ENCODE measurements at regions not wholly inside any gene's neighbourhood (a gene's known extent, or its start where the extent isn't known, plus 50 kb on each side); places are given as distances from the start of the nearest gene placed in this dataset.

DNA sequence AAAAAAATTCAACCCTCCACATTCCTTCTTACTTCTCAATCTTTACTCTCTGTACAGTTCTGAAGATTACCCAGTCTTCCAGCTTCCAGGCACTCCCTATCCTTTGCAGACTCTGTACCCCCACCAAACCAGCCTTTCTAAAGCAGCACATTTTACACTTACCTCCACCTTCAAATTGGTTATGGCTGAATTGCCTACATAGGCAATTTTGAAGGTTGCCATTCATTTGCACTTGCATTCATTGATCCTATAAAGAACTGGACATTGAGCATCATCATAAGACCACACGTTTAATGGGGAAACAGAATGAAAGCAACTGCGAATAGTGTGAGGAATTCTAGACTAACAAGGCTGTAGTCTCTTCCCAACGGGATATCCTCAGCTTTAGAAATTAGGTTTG is 233.4 kb downstream of the TRIB2 start:
- no peak for TF ChIP-seq POLR2A (IDR thresholded peaks at IDR 0.05; ENCODE audit: low read depth, low read length)
- no peak for TF ChIP-seq POLR2AphosphoS5 (IDR thresholded peaks at IDR 0.05; ENCODE audit: low read depth, low read length)
- TF ChIP-seq TAF1 (IDR thresholded peaks at IDR 0.05; ENCODE audit: low read depth, low read length), result no peak
